Hematopoietic multipotent progenitor cell treated with erythropoietin and hydrocortisone succinate and interleukin-3 and kit ligand, for 6 days (in vitro differentiated cells): ENCODE measurements at regions not wholly inside any gene's neighbourhood (a gene's known extent, or its start where the extent isn't known, plus 50 kb on each side); places are given as distances from the start of the nearest gene placed in this dataset.
"Not testable (repeated sequence)": the region's sequence is repeated elsewhere in the genome, so short reads cannot be mapped to it uniquely, and the experiment has no call there.

Source experiments
- DNase-seq: peaks from one replicate; pipeline ENCODE4 v3.0.0-alpha.2; 2015

GRCh38 chr20:53813636-53814035 lies 220.0 kb upstream of the ZNF217 start:
- no peak for DNase-seq

- no peak for DNase-seq
Measured at GRCh38 chr20:53811577-53811976, 217.9 kb upstream of the ZNF217 start.

GRCh38 chr20:53810661-53811355 lies 217.2 kb upstream of the ZNF217 start:
- DNase-seq: no peak

GRCh38 chr20:53809728-53810365 lies 216.2 kb upstream of the ZNF217 start:
- no peak for DNase-seq

GRCh38 chr20:53809217-53809616 lies 215.6 kb upstream of the ZNF217 start:
- DNase-seq: no peak

- DNase-seq: no peak
Measured at GRCh38 chr20:53808733-53809132, 215.1 kb upstream of the ZNF217 start.

- not testable (repeated sequence) for DNase-seq
Measured at GRCh38 chr20:53808302-53808701, 214.7 kb upstream of the ZNF217 start.

- no peak for DNase-seq
Measured at GRCh38 chr20:53806683-53807401, 213.2 kb upstream of the ZNF217 start.

- DNase-seq: no peak
Measured at GRCh38 chr20:53805895-53806384, 212.3 kb upstream of the ZNF217 start.

- DNase-seq: no peak
Measured at GRCh38 chr20:53804920-53805894, 211.6 kb upstream of the ZNF217 start.

GRCh38 chr20:53804308-53804707 lies 210.7 kb upstream of the ZNF217 start:
- not testable (repeated sequence) for DNase-seq

- no peak for DNase-seq
Measured at GRCh38 chr20:53803492-53804155, 210.0 kb upstream of the ZNF217 start.

- DNase-seq: no peak
Measured at GRCh38 chr20:53801609-53802370, 208.2 kb upstream of the ZNF217 start.

GRCh38 chr20:53800883-53801604 lies 207.4 kb upstream of the ZNF217 start:
- DNase-seq: peak; percentile 61

GRCh38 chr20:53800418-53800817 lies 206.8 kb upstream of the ZNF217 start:
- no peak for DNase-seq

GRCh38 chr20:53797085-53797484 lies 203.4 kb upstream of the ZNF217 start:
- no peak for DNase-seq

GRCh38 chr20:53795170-53795569 lies 201.5 kb upstream of the ZNF217 start:
- DNase-seq: no peak

- no peak for DNase-seq
Measured at GRCh38 chr20:53794529-53795115, 201.0 kb upstream of the ZNF217 start.

GRCh38 chr20:53793783-53794383 lies 200.2 kb upstream of the ZNF217 start:
- no peak for DNase-seq
